Mesothelial cell of epicardium (in vitro differentiated cells): ENCODE measurements at regions not wholly inside any gene's neighbourhood (a gene's known extent, or its start where the extent isn't known, plus 50 kb on each side); places are given as distances from the start of the nearest gene placed in this dataset.

Source experiments
- DNase-seq, 2 experiments: peaks; one replicate each; pipeline ENCODE4 v3.0.0; 2021; ENCODE audit warnings: low spot score in 2 of 2; ENCODE audit not compliant: unreplicated experiment in 2 of 2
- H3K27ac Mint-ChIP-seq: 2 replicates; pipeline ENCODE4 v1.8.0; 2021; ENCODE audit warnings: mixed read lengths
- H3K27me3 Mint-ChIP-seq: 2 replicates; pipeline ENCODE4 v1.8.0; 2021; ENCODE audit warnings: low read depth, mixed read lengths
- H3K36me3 Mint-ChIP-seq: 2 replicates; pipeline ENCODE4 v1.8.0; 2021; ENCODE audit warnings: mixed read lengths
- H3K4me1 Mint-ChIP-seq: 2 replicates; pipeline ENCODE4 v1.8.0; 2021; ENCODE audit warnings: mixed read lengths
- H3K4me3 Mint-ChIP-seq: 2 replicates; pipeline ENCODE4 v1.8.0; 2021; ENCODE audit warnings: mild to moderate bottlenecking, moderate library complexity, mixed read lengths
- H3K9me3 Mint-ChIP-seq: 2 replicates; pipeline ENCODE4 v1.8.0; 2021; ENCODE audit warnings: mixed read lengths
- TF ChIP-seq, protein P1 (sequence below): fragments of 200-600 bp; sonication (generic); IDR thresholded peaks from one replicate; pipeline ENCODE4 v1.5.0; 2021; ENCODE audit warnings: antibody characterized with exemption; ENCODE audit not compliant: unreplicated experiment

DNA sequence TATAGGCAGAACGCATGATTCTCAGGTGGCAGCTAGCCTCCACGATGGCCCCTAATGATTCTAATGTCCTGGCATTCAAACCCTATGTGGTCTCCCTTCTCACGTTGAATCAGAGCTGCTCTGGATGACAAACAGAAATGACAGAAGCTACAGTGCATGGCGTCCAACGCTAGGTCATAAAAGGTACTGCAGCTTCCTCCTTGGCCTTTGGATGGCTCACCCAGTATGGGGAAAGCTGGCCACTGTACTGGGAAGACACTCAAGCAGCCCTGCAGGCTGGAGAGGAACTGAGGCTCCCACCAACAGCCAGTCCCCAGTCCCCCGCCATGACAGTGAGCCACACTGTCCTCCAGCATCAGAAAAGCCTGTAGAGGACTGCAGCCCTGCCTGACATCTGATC is 286.3 kb downstream of the FAM43A start:
- no peak overlapping the region for H3K27ac Mint-ChIP-seq
- peaks cover 8% of the 10 kb centered on the region for H3K9me3 Mint-ChIP-seq
- H3K36me3 Mint-ChIP-seq: no peaks in the 10 kb centered on the region
- TF ChIP-seq, protein P1, sequence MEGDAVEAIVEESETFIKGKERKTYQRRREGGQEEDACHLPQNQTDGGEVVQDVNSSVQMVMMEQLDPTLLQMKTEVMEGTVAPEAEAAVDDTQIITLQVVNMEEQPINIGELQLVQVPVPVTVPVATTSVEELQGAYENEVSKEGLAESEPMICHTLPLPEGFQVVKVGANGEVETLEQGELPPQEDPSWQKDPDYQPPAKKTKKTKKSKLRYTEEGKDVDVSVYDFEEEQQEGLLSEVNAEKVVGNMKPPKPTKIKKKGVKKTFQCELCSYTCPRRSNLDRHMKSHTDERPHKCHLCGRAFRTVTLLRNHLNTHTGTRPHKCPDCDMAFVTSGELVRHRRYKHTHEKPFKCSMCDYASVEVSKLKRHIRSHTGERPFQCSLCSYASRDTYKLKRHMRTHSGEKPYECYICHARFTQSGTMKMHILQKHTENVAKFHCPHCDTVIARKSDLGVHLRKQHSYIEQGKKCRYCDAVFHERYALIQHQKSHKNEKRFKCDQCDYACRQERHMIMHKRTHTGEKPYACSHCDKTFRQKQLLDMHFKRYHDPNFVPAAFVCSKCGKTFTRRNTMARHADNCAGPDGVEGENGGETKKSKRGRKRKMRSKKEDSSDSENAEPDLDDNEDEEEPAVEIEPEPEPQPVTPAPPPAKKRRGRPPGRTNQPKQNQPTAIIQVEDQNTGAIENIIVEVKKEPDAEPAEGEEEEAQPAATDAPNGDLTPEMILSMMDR: no peak
- H3K4me3 Mint-ChIP-seq: no peak overlapping the region
- H3K4me1 Mint-ChIP-seq: peaks cover 2% of the 10 kb centered on the region
- DNase-seq: no peak
- peaks cover 3% of the 10 kb centered on the region for H3K27me3 Mint-ChIP-seq

DNA sequence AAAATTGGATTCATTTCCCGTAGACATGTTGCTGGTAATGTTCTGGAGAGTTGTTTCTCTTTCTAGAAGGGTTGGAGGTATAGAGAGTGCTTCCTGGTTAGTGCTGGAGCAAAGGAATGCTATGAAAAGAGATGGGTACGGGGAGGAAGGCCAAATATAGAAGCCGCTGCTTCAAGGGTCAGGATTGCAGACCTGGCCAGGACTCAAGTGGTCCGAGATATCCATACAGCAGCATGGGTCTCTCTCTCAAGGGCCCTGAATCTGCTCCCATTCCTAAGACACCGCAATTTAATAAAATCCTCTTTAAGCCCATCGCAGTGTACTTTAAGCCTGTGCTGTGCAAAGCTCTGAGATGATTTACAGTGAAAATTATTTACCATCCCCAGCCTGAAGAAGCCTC is 287.0 kb downstream of the FAM43A start:
- peaks cover 8% of the 10 kb centered on the region for H3K9me3 Mint-ChIP-seq
- H3K27me3 Mint-ChIP-seq: peaks cover 3% of the 10 kb centered on the region
- no peak for DNase-seq
- H3K27ac Mint-ChIP-seq: no peak overlapping the region
- no peak overlapping the region for H3K4me3 Mint-ChIP-seq
- H3K36me3 Mint-ChIP-seq: no peaks in the 10 kb centered on the region
- TF ChIP-seq, protein P1: no peak
- H3K4me1 Mint-ChIP-seq: no peaks in the 10 kb centered on the region

DNA sequence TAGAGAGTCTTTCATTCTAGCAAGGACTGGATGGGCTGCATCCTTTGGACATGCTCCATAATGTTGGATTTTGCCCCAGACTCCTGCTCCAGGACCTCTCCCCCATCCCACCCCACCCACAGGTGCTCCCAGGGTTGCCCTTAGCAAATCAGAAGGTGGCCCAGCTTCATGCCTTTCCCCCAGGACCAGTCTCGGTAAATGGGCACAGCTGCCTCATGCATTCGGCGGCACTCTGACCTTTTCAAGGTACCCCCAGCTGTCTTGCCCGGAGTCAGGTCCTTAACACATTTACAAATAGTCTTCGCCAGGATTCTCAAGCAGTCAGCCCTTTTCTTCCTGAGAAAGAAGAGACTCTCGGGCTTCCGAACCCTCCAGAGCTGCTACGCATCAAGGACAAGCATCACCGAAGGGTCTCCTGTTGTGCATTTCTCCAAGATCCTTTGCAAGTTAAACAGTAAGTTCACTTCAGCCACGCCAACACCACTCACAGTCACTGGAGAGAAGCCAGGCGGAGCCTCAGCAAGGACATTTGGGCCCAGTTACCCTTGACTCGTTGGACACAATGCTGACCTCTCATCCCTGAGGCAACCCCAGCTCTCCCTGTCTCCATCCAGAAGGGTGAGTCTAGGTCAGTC is 287.8 kb downstream of the FAM43A start:
- DNase-seq: peak in 1 of 2 experiments; percentile 24
- TF ChIP-seq, protein P1: no peak
- Mint-ChIP-seq H3K27me3 (no peaks in the 10 kb centered on the region), H3K36me3 (no peaks in the 10 kb centered on the region), H3K4me3 (no peak overlapping the region), H3K27ac (no peak overlapping the region), H3K9me3 (peaks cover 8% of the 10 kb centered on the region), H3K4me1 (no peaks in the 10 kb centered on the region)

DNA sequence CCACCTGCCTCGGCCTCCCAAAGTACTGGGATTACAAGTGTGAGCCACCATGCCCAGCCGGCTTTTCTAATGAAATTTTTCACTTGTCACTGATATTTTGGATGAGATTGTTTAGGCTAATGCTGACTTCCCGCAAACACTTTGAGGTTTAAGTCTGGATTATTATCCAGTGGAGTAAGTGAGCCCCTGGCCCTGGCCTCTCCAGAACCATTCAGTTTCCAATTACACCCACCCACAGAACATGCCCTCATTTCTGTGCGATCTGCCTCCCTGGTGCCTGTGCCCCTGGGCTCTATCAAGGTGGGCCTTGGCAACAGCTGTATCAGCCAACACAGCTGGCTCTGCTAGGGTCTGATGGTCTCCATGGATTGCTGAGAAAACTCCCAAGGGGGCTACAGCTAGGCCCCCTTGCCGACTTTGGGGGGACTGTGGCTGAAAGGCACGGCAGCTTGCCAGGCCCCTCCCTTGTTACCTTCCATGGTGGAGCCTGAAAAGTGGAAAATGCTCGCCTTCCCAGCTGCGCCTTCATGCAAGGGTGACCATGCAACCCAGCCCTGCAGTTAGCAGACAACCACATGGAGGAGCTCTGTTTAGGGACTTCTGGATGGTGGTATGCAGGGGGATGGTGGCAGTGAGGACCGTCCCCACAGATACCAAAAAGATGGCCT is 288.9 kb downstream of the FAM43A start:
- no peak overlapping the region for H3K27ac Mint-ChIP-seq
- no peaks in the 10 kb centered on the region for H3K4me1 Mint-ChIP-seq
- peaks cover 8% of the 10 kb centered on the region for H3K9me3 Mint-ChIP-seq
- TF ChIP-seq, protein P1: no peak
- no peaks in the 10 kb centered on the region for H3K27me3 Mint-ChIP-seq
- no peaks in the 10 kb centered on the region for H3K36me3 Mint-ChIP-seq
- peak in 1 of 2 experiments; percentile 21 for DNase-seq
- no peak overlapping the region for H3K4me3 Mint-ChIP-seq

GRCh38 chr3:194976049-194976451 is 290.4 kb downstream of the FAM43A start:
- TF ChIP-seq, protein P1: no peak
- H3K36me3 Mint-ChIP-seq: no peaks in the 10 kb centered on the region

More at GRCh38 chr3:194976049-194976451, 290.4 kb downstream of the FAM43A start:
- no peaks in the 10 kb centered on the region for H3K9me3 Mint-ChIP-seq
- no peak overlapping the region for H3K27ac Mint-ChIP-seq
- peak in 1 of 2 experiments; percentile 17 for DNase-seq
- no peak overlapping the region for H3K4me3 Mint-ChIP-seq
- H3K27me3 Mint-ChIP-seq: no peaks in the 10 kb centered on the region
- H3K4me1 Mint-ChIP-seq: no peaks in the 10 kb centered on the region
